HG02852 (cell line): ENCODE measurements at regions not wholly inside any gene's neighbourhood (a gene's known extent, or its start where the extent isn't known, plus 50 kb on each side); places are given as distances from the start of the nearest gene placed in this dataset.
"Not testable (repeated sequence)": the region's sequence is repeated elsewhere in the genome, so short reads cannot be mapped to it uniquely, and the experiment has no call there.

Source experiments
- ATAC-seq: cut with Tn5 transposase; IDR thresholded peaks from one replicate; pipeline ENCODE4 v1.9.1; 2021; ENCODE audit warnings: mild to moderate bottlenecking, moderate library complexity; ENCODE audit not compliant: unreplicated experiment

- peak; percentile 65 for ATAC-seq
These were observed 53.1 kb upstream of the HMCN1 start for GRCh38 chr1:185681034-185681633.

DNA sequence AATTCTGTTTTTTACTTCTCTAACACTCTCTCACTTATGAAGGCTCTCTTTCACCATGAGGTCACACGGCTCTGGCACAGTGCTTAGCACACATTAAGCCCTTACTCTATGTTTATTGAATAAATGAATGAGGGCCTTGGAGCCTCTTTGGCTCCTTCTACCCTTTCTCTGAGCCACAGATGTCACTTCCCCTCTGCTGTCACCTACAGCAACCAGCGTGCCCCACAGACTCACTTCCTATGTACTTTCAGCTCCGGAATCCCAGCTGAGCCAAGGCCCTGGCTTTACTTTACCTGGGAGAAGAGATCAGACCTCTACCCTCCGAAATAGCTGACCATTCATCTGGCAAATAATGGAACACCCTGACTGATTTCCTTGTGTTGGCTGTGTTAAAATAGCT, 53.7 kb upstream of the HMCN1 start:
- ATAC-seq, result no peak

DNA sequence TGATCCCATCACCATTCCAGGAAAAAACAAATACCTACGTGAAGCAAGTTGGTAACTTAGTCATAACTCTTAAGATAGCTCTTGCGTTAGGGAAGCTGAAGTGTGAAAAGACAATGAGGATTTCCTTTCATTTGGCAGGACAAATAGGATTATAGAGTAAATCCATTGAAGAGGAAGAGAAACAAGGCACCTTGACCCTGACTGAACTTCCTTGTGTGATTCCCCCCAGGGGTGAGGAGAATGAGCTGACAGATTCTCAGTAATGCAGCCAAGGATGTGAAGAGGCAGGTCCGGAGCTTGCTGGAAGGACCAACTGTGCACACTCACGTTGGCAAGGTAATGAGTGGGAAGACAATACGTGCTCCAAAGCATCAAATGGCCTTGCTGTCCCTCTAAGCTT, 55.0 kb upstream of the HMCN1 start:
- ATAC-seq, result no peak

GRCh38 chr1:185676969-185677368, 57.2 kb upstream of the HMCN1 start:
- no peak for ATAC-seq

- ATAC-seq, result peak; percentile 84
These were observed 60.0 kb upstream of the HMCN1 start for GRCh38 chr1:185674201-185674600.

DNA sequence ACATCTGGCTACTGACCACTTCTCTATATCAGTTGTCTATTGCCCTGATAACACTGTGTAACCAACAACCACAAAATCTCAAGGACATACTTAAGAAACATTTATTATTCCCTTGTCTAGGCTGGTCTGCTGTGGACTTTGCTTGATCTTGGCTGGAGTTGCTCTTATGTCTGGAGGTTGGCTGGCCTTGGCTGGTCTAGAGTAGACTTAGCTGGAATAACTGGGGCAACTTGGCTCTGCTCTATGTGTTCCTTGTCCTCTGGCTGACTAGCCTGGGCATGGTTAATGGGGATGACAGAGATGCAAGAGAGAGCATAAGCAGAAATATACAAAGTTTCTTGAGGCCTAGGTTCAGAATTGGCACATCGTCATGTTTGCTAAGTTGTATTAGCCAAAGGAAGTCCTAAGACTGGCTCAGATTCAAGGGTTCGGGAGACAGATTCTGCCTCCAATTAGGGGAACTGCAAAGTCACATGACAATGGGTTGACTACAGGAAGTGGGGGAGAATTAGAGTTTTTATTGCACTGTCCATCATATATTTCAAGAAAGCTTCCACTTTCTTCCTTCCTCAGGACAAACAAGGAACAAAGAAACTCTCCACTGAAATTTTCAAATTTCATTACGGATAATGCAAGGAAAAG, 61.4 kb upstream of the HMCN1 start:
- no peak for ATAC-seq

GRCh38 chr1:185670187-185670627, 64.0 kb upstream of the HMCN1 start:
- ATAC-seq, result peak; percentile 45

DNA sequence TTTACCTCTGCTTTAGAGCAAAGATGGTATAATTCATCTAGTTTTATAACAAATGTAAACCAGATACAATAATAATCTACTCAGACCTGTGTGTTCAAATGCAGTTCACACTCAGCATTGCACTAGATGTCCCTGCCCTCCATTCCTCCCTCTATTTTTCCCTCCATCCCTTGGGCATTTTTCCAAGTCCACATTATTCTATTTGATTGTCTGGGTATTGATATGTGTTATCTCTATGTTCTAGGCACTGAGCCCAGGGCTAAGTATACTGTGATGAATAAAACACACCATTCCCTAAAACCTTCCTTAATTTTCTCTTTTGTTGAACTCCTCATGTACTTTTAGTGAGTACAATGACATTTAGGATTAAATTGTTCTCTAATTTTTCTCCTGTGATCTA, 66.2 kb upstream of the HMCN1 start:
- no peak for ATAC-seq

GRCh38 chr1:185666582-185666981, 67.6 kb upstream of the HMCN1 start:
- ATAC-seq, result no peak

GRCh38 chr1:185663771-185664296, 70.4 kb upstream of the HMCN1 start:
- no peak for ATAC-seq

- no peak for ATAC-seq
These were observed 70.9 kb upstream of the HMCN1 start for GRCh38 chr1:185663332-185663731.

DNA sequence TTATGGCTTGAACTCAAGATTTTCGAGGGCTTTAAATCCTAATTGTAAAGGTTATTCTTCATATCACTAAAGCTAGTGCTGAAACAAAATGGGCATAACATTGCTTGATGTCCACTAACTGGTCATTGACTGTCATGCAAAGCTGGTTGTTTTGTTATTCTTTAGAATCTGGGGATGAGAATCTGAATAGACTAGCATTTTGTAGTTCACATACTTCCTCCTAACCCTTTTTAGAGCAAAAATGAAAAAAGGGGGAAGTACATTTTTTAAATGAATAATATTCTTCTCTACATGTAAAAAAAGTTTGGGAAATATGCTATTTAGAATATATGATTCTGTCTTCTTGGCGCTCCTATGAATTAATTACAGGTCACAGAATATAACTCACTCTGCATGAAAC, 72.2 kb upstream of the HMCN1 start:
- ATAC-seq, result no peak

- no peak for ATAC-seq
These were observed 77.5 kb upstream of the HMCN1 start for GRCh38 chr1:185656663-185657062.

- ATAC-seq, result no peak
These were observed 79.3 kb upstream of the HMCN1 start for GRCh38 chr1:185654952-185655314.

- no peak for ATAC-seq
These were observed 79.8 kb upstream of the HMCN1 start for GRCh38 chr1:185654199-185654951.

DNA sequence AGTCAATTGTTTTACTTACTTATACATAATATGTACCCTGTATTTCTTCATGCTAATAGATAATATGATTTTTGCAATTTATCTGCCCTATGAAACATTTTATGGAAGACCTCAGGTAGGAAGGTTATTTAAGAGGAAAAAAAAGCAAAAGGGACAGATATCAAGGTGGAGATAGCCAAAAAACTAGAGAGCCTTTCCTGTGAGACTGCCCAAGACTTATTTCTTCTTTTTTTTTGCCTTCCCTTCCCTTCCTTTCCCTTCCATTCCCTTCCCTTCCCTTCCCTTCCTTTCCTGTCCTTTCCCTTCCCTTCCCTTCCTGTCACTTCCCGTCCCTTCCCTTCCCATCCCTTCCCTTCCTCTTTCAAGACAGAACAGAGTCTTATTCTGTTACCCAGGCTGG, 80.6 kb upstream of the HMCN1 start:
- no peak for ATAC-seq

- no peak for ATAC-seq
These were observed 81.8 kb upstream of the HMCN1 start for GRCh38 chr1:185652348-185652747.

DNA sequence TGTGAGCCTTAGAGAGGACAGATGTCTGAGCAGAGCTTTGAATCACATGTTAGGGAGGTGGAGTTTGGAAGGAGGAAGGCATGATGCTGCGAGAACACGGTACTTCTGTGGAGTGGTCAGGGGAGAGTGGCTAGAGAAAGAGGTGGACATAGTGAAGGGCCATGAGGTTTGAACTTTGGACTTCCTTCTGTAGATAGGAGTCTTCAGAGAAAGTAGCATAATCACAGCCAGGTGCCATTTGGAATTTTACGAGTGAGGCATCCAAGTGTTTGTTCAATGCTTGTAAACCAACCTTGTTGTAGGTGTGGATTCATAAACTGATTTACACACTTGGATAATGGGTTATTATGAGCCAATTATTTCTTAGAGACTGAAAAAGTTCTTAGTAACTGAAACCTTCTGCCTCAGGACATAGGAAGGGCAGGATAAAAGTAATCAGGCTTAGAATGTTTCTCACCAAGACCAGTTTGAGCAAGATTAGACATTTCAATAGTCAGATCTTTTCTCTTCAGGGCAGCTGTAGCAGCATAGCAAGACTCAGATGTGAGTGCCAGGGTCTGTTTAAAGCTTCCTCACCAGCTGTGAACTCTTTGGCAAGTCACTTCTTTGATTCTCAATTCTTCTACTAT, 83.5 kb upstream of the HMCN1 start:
- ATAC-seq, result no peak

DNA sequence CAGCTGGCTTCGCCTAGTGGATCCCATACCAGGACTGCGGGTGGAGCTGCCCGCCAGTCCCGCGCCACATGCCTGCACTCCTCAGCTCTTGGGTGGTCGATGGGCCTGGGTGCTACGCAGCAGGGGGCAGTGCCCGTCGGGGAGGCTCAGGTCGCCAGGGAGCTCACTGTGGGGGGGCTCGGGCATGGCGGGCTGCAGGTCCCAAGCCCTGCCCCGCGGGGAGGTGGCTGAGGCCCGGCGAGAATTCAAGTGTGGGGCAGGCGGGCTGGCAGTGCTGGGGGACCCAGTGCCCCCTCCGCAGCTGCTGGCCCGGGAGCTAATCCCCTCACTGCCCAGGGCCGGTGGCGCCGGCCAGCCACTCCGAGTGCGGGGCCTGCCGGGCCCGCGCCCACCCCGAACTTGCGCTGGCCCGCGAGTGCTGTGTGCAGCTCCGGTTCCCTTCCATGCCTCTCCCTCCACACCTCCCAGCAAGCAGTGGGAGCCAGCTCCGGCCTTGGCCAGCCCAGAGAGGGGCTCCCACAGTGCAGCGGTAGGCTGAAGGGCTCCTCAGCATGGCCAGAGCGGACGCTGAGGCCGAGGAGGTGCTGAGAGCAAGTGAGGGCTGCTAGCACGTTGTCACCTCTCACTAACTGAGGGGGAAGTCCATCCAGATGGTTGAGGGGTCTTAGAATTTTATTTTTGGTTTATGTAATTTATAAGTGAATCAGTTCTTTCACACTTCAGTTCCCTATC, 85.2 kb upstream of the HMCN1 start:
- ATAC-seq, result no peak

GRCh38 chr1:185647597-185648267, 86.5 kb upstream of the HMCN1 start:
- not testable (repeated sequence) for ATAC-seq
